Astrocyte of the cerebellum (primary cell): ENCODE measurements at regions not wholly inside any gene's neighbourhood (a gene's known extent, or its start where the extent isn't known, plus 50 kb on each side); places are given as distances from the start of the nearest gene placed in this dataset.

Experiments
- DNase-seq: peaks from one replicate; pipeline ENCODE4 v3.0.0-alpha.2; 2011; ENCODE audit warnings: low read depth
- H3K4me3 ChIP-seq: 2 replicates; pipeline ENCODE4 v1.5.1; 2011; ENCODE audit warnings: mild to moderate bottlenecking, low read depth, low read length, moderate library complexity
- CTCF ChIP-seq: IDR thresholded peaks from 2 replicates; pipeline ENCODE4 v1.5.1; 2012; ENCODE audit warnings: low read length, low read depth, moderate library complexity, mild to moderate bottlenecking; ENCODE audit errors: missing control alignments
- in situ Hi-C: cut with HindIII; loops from 2 replicates; pipeline ENCODE4 v1.10.0; 2017; ENCODE audit warnings: low sequenced_read_pairs

- no peak for DNase-seq
- TF ChIP-seq CTCF: no peak
- no peak overlapping the region for H3K4me3 ChIP-seq
- in situ Hi-C loops: no loop called here
Observed at GRCh38 chr17:51347851-51348584, 87.7 kb downstream of the UTP18 start.

DNA sequence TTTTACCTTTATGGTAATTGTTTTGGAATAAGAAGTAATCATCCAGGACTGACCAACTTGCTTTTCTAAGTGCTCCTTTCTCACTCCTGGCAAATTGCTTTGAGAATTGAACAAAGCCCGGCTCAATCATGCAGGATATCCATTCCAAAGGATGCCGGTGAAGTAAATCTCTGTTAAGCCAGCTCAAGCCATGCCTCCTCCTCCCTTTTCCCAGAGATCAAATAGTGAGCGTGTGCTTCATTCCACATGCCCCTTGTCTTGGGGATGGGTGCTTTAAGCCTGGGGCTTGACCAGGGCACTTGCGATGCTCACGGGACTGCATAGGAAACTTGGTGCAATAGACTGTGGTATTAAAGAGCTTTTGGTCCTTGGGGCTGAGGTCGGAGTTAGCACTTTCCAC is 90.7 kb downstream of the UTP18 start:
- TF ChIP-seq CTCF: no peak

GRCh38 chr17:51351890-51352289 is 91.5 kb downstream of the UTP18 start:
- DNase-seq: peak; percentile 49
- TF ChIP-seq CTCF: no peak
- in situ Hi-C loops: no loop called here
- H3K4me3 ChIP-seq: no peak overlapping the region

More for the DNA sequence above, 90.7 kb downstream of the UTP18 start:
- DNase-seq: no peak
- no peak overlapping the region for H3K4me3 ChIP-seq
- in situ Hi-C loops: no loop called here

DNA sequence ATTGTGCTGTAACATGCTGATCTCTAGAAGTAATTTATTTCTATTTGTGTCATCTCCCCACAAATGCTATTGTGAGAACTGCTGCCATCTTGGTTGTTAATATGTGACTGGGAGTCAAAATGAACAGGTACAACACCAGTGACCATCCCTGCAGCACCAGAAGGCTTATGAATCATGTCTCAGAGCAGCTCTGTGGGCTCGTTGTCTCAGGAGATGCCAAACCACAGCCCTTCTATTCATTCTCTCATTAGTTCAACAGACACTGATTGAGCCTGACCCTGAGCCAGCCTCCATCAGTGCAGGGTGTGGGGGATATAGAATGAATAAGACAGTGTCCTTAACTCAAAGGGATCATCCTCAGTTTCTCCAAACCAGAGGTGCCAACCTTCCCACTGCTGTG is 92.5 kb downstream of the UTP18 start:
- DNase-seq: no peak
- H3K4me3 ChIP-seq: no peak overlapping the region
- TF ChIP-seq CTCF: no peak
- in situ Hi-C loops: no loop called here

DNA sequence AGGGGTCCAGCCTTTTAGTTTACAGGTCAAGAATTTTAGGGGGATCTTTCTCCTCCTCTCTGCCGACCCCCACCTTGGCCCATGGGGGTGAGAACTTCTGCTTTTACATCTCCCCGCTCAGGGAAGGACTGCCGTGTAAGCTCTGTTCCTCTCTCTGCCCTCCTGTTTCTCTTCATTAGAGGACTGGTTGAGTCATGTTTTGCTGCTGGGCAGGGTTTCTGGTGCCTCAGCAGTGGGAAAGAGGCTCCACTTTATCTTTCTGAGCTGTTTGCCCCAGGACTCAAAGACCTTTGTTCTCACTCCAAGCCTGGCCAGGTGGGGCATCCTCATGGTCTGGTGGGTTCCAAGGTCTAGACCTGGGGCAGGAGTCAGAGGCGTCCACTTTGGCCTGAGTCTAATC is 93.0 kb downstream of the UTP18 start:
- DNase-seq: no peak
- no peak overlapping the region for H3K4me3 ChIP-seq
- no peak for TF ChIP-seq CTCF
- in situ Hi-C loops: no loop called here

DNA sequence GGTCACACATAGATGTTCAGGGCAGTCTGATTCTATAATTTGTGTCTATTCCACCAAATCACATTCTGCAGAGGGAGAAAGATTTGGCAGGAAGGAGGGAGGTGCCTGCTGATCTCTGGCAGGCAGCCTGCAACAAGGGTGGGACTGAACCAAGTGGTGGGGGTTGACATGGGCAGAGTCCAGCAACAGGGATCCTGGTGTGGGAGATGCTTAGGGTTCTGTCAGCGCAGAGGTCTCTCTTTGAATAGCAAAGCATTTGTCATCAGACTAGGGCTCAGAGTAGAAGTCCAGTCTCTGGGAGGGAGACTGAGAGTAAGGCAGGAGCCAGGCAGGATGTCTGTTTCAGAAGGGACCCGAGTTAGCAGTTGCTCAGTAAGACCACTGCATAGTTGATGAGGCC is 94.6 kb downstream of the UTP18 start:
- no peak overlapping the region for H3K4me3 ChIP-seq
- in situ Hi-C loops: no loop called here
- no peak for DNase-seq
- no peak for TF ChIP-seq CTCF
